Erythroblast (primary cell): ENCODE measurements at regions not wholly inside any gene's neighbourhood (a gene's known extent, or its start where the extent isn't known, plus 50 kb on each side); places are given as distances from the start of the nearest gene placed in this dataset.

Experiments used
- GATA1 ChIP-seq: IDR thresholded peaks from 2 replicates; pipeline ENCODE4 v1.6.1; 2011; ENCODE audit warnings: low read depth, mild to moderate bottlenecking, control low read depth, low read length, moderate library complexity
- POLR2A ChIP-seq: IDR thresholded peaks from 2 replicates; pipeline ENCODE4 v1.6.1; 2011; ENCODE audit warnings: mild to moderate bottlenecking, low read length

DNA sequence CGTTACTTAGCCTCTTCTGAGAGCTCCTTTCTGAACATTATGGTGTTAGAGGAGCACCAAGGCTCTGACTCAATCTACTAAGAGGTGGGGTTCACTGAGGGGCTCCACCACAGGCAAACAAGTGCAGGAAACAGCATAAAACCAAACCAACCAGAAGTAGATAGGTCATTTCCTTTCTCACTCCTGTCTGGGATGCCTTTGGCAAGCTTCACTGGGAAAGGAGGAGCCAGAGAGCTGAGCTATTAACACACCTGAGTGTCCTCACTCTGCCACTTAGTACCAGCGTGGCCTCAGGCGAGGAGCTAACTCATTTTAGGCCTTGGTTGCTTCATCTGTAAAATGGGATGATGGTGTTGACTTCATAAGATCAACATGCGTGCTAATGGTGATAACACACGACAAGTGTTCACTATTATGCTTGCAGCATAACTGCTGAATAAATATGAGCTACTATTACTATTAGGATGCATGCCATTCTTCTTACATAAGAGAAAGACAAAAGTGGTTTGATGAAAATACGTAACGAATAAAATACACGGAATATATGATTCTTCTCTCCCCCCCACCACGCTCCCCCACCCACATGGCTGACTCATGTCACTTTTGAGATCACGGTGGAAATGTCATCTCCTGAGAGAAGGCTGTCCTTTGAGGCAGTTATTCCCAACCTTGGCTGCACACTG lies 185.4 kb downstream of the BCAS1 start:
- TF ChIP-seq POLR2A (no peak), GATA1 (no peak)
